Kidney epithelial cell (primary cell): ENCODE measurements at regions not wholly inside any gene's neighbourhood (a gene's known extent, or its start where the extent isn't known, plus 50 kb on each side); places are given as distances from the start of the nearest gene placed in this dataset.

Experiments
- DNase-seq: peaks from one replicate; pipeline ENCODE4 v3.0.0-alpha.2; 2010; ENCODE audit warnings: low read depth
- H3K27me3 ChIP-seq: 2 replicates; pipeline ENCODE4 v1.6.0; 2011; ENCODE audit warnings: low read length; ENCODE audit not compliant: control insufficient read depth, insufficient read depth
- H3K36me3 ChIP-seq: 2 replicates; pipeline ENCODE4 v1.5.1; 2011; ENCODE audit warnings: low read length; ENCODE audit not compliant: control insufficient read depth, insufficient read depth
- H3K4me3 ChIP-seq: 2 replicates; pipeline ENCODE4 v1.5.1; 2011; ENCODE audit warnings: low read depth, mild to moderate bottlenecking, control low read depth, low read length
- CTCF ChIP-seq: IDR thresholded peaks from 2 replicates; pipeline ENCODE4 v1.5.1; 2011; ENCODE audit warnings: mild to moderate bottlenecking, moderate library complexity, low read length, control low read depth, inconsistent platforms; ENCODE audit not compliant: insufficient read depth, poor library complexity, severe bottlenecking

- Histone ChIP-seq H3K36me3 (no peaks in the 10 kb centered on the region), H3K4me3 (no peak overlapping the region), H3K27me3 (no peaks in the 10 kb centered on the region)
- DNase-seq, result no peak
- TF ChIP-seq CTCF, result no peak
These were observed 447.8 kb downstream of the SLITRK5 start for GRCh38 chr13:88118952-88119351.

- DNase-seq, result no peak
These were observed 453.0 kb downstream of the SLITRK5 start for GRCh38 chr13:88124142-88124541.

GRCh38 chr13:88125055-88125454, 453.9 kb downstream of the SLITRK5 start:
- no peaks in the 10 kb centered on the region for H3K36me3 ChIP-seq
- no peak for DNase-seq
- H3K4me3 ChIP-seq, result no peak overlapping the region
- TF ChIP-seq CTCF, result no peak
- H3K27me3 ChIP-seq, result no peaks in the 10 kb centered on the region

More at GRCh38 chr13:88124142-88124541, 453.0 kb downstream of the SLITRK5 start:
- Histone ChIP-seq H3K4me3 (no peak overlapping the region), H3K27me3 (no peaks in the 10 kb centered on the region), H3K36me3 (no peaks in the 10 kb centered on the region)
- TF ChIP-seq CTCF, result no peak

GRCh38 chr13:88136098-88136790, 465.1 kb downstream of the SLITRK5 start:
- no peak for DNase-seq
- no peak for TF ChIP-seq CTCF
- H3K27me3 ChIP-seq, result no peaks in the 10 kb centered on the region

GRCh38 chr13:88142653-88143052, 471.5 kb downstream of the SLITRK5 start:
- Histone ChIP-seq H3K4me3 (no peak overlapping the region), H3K27me3 (no peaks in the 10 kb centered on the region), H3K36me3 (no peaks in the 10 kb centered on the region)
- DNase-seq, result no peak
- no peak for TF ChIP-seq CTCF

More at GRCh38 chr13:88136098-88136790, 465.1 kb downstream of the SLITRK5 start:
- Histone ChIP-seq H3K36me3 (no peaks in the 10 kb centered on the region), H3K4me3 (no peak overlapping the region)

GRCh38 chr13:88144580-88144979, 473.4 kb downstream of the SLITRK5 start:
- Histone ChIP-seq H3K4me3 (no peak overlapping the region), H3K36me3 (no peaks in the 10 kb centered on the region), H3K27me3 (no peaks in the 10 kb centered on the region)
- DNase-seq, result no peak
- TF ChIP-seq CTCF, result no peak
